ENCODE measurements at regions not wholly inside any gene's neighbourhood (a gene's known extent, or its start where the extent isn't known, plus 50 kb on each side); places are given as distances from the start of the nearest gene placed in this dataset.

GRCh38 chr12:24143928-24144327 is 194.5 kb upstream of the SOX5 start:
- Histone ChIP-seq H3K9ac (ENCODE audit: low read depth, low read length, poor library complexity) (no peak overlapping the region), H2BK12ac (ENCODE audit: low read length) (no peak overlapping the region), H3K4me3 (ENCODE audit: low read length in 2 of 2) (no peak overlapping the region), H2AK5ac (ENCODE audit: low read depth, low read length) (no peak overlapping the region), H3K18ac (ENCODE audit: low read length) (no peak overlapping the region), H3K36me3 (replicated peaks in 1 of 2; ENCODE audit: control insufficient read depth in 2 of 2, insufficient read depth in 2 of 2, low read length in 2 of 2) (no peaks in the 10 kb centered on the region), H4K8ac (ENCODE audit: low read depth, low read length) (no peak overlapping the region), H3K23ac (ENCODE audit: low read depth, low read length, poor library complexity) (no peak overlapping the region), H4K91ac (ENCODE audit: low read depth, low read length, poor library complexity) (no peak overlapping the region), H3K4me1 (ENCODE audit: control insufficient read depth in 2 of 2, insufficient read depth in 1 of 2, low read depth in 1 of 2, low read length in 2 of 2) (no peaks in the 10 kb centered on the region), H3K79me1 (ENCODE audit: low read depth, low read length) (no peaks in the 10 kb centered on the region), H2BK120ac (ENCODE audit: low read depth, low read length) (no peak overlapping the region), H3K27me3 (ENCODE audit: control insufficient read depth in 3 of 3, insufficient read depth in 3 of 3, low read depth in 1 of 3, low read length in 3 of 3) (no peaks in the 10 kb centered on the region), H2AFZ (ENCODE audit: low read length) (no peak overlapping the region), H3K4ac (ENCODE audit: low read length) (no peak overlapping the region), H3K14ac (ENCODE audit: low read length) (no peak overlapping the region), H3K9me3 (replicated peaks in 1 of 2; ENCODE audit: control insufficient read depth in 2 of 2, insufficient read depth in 1 of 2, low read depth in 1 of 2, low read length in 2 of 2) (peaks cover 3 to 21% of the 10 kb centered on the region in 2 donors), H2BK15ac (ENCODE audit: low read length) (no peak overlapping the region), H2BK5ac (ENCODE audit: low read length) (no peak overlapping the region), H3K4me2 (ENCODE audit: insufficient read depth, low read length, poor library complexity, severe bottlenecking) (no peak overlapping the region), H3K27ac (replicated peaks; ENCODE audit: low read length) (no peak overlapping the region)
- no peak for DNase-seq (ENCODE audit: low spot score)

GRCh38 chr12:24139035-24139434 is 189.6 kb upstream of the SOX5 start:
- Histone ChIP-seq H3K4me3 (ENCODE audit: low read length in 2 of 2) (no peak overlapping the region), H3K36me3 (replicated peaks in 1 of 2; ENCODE audit: control insufficient read depth in 2 of 2, insufficient read depth in 2 of 2, low read length in 2 of 2) (no peaks in the 10 kb centered on the region), H3K4me2 (ENCODE audit: insufficient read depth, low read length, poor library complexity, severe bottlenecking) (no peak overlapping the region), H3K79me1 (ENCODE audit: low read depth, low read length) (no peaks in the 10 kb centered on the region), H2BK15ac (ENCODE audit: low read length) (no peak overlapping the region), H2BK120ac (ENCODE audit: low read depth, low read length) (no peak overlapping the region), H3K27me3 (ENCODE audit: control insufficient read depth in 3 of 3, insufficient read depth in 3 of 3, low read depth in 1 of 3, low read length in 3 of 3) (no peaks in the 10 kb centered on the region), H2AK5ac (ENCODE audit: low read depth, low read length) (no peak overlapping the region), H4K8ac (ENCODE audit: low read depth, low read length) (no peak overlapping the region), H3K4ac (ENCODE audit: low read length) (no peak overlapping the region), H3K9ac (ENCODE audit: low read depth, low read length, poor library complexity) (no peak overlapping the region), H4K91ac (ENCODE audit: low read depth, low read length, poor library complexity) (no peak overlapping the region), H3K4me1 (ENCODE audit: control insufficient read depth in 2 of 2, insufficient read depth in 1 of 2, low read depth in 1 of 2, low read length in 2 of 2) (peaks cover 4 to 5% of the 10 kb centered on the region in 2 donors), H3K23ac (ENCODE audit: low read depth, low read length, poor library complexity) (no peak overlapping the region), H2BK12ac (ENCODE audit: low read length) (no peak overlapping the region), H2AFZ (ENCODE audit: low read length) (no peak overlapping the region), H3K14ac (ENCODE audit: low read length) (no peak overlapping the region), H3K27ac (replicated peaks; ENCODE audit: low read length) (no peak overlapping the region), H3K9me3 (replicated peaks in 1 of 2; ENCODE audit: control insufficient read depth in 2 of 2, insufficient read depth in 1 of 2, low read depth in 1 of 2, low read length in 2 of 2) (peaks cover 0 to 9% of the 10 kb centered on the region in 2 donors), H3K18ac (ENCODE audit: low read length) (no peak overlapping the region), H2BK5ac (ENCODE audit: low read length) (no peak overlapping the region)
- DNase-seq (ENCODE audit: low spot score), result no peak
- no CpG with 5 or more reads among the region's 9 CpGs for WGBS, 2 donors (ENCODE audit: extremely low coverage in 2 of 2, insufficient read length in 2 of 2, insufficient replicate concordance in 1 of 2)

- Histone ChIP-seq H3K4me2 (ENCODE audit: insufficient read depth, low read length, poor library complexity, severe bottlenecking) (no peak overlapping the region), H3K9me3 (replicated peaks in 1 of 2; ENCODE audit: control insufficient read depth in 2 of 2, insufficient read depth in 1 of 2, low read depth in 1 of 2, low read length in 2 of 2) (no peaks in the 10 kb centered on the region), H3K4ac (ENCODE audit: low read length) (no peak overlapping the region), H3K36me3 (replicated peaks in 1 of 2; ENCODE audit: control insufficient read depth in 2 of 2, insufficient read depth in 2 of 2, low read length in 2 of 2) (no peaks in the 10 kb centered on the region), H3K4me1 (ENCODE audit: control insufficient read depth in 2 of 2, insufficient read depth in 1 of 2, low read depth in 1 of 2, low read length in 2 of 2) (peaks cover 5 to 12% of the 10 kb centered on the region in 2 donors), H3K9ac (ENCODE audit: low read depth, low read length, poor library complexity) (no peak overlapping the region), H4K8ac (ENCODE audit: low read depth, low read length) (no peak overlapping the region), H2AFZ (ENCODE audit: low read length) (no peak overlapping the region), H3K18ac (ENCODE audit: low read length) (no peak overlapping the region), H2BK15ac (ENCODE audit: low read length) (no peak overlapping the region), H2BK5ac (ENCODE audit: low read length) (no peak overlapping the region), H3K27ac (replicated peaks; ENCODE audit: low read length) (no peak overlapping the region), H3K79me1 (ENCODE audit: low read depth, low read length) (no peaks in the 10 kb centered on the region), H3K14ac (ENCODE audit: low read length) (no peak overlapping the region), H2BK120ac (ENCODE audit: low read depth, low read length) (no peak overlapping the region), H3K4me3 (ENCODE audit: low read length in 2 of 2) (no peak overlapping the region), H2BK12ac (ENCODE audit: low read length) (no peak overlapping the region), H3K27me3 (ENCODE audit: control insufficient read depth in 3 of 3, insufficient read depth in 3 of 3, low read depth in 1 of 3, low read length in 3 of 3) (no peaks in the 10 kb centered on the region), H3K23ac (ENCODE audit: low read depth, low read length, poor library complexity) (no peak overlapping the region), H4K91ac (ENCODE audit: low read depth, low read length, poor library complexity) (no peak overlapping the region), H2AK5ac (ENCODE audit: low read depth, low read length) (no peak overlapping the region)
- DNase-seq (ENCODE audit: low spot score), result no peak
- no CpG with 5 or more reads among the region's 6 CpGs for WGBS, 2 donors (ENCODE audit: extremely low coverage in 2 of 2, insufficient read length in 2 of 2, insufficient replicate concordance in 1 of 2)
Measured at GRCh38 chr12:24138041-24138440, 188.6 kb upstream of the SOX5 start.

DNA sequence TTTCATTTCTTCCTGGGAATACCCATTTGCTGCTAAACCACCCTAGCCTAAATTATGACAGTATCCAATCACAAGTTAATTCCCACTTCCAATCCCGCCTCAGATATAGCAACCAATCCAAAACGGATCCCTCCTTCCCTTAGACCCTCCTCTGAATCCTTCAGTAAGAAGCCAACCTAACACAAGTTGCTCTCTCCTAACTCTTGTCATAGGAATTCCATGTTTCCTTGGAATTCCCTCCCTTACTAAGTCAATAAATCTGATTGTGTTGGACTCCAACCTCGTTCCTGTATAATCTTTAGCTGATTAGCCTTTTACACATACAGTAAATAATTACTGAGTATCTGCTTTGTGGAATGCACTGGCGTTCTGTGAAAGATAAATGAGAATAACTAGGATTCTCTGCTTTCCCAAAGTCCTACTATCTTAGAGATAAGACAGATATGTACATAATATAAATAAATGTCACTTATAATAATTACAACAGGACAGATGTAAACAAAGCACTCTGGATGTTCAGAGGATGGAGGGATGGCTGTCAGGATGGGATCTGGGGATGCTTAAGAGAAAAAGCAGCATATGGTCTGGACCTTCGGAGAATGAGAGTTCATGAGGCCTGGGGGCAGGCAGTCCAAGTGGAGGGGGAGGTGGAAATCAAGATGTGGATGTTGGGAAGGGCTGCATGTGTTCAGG is 185.8 kb upstream of the SOX5 start:
- H3K9me3 ChIP-seq (replicated peaks in 1 of 2; ENCODE audit: control insufficient read depth in 2 of 2, insufficient read depth in 1 of 2, low read depth in 1 of 2, low read length in 2 of 2), result no peaks in the 10 kb centered on the region

More for the DNA sequence above, 185.8 kb upstream of the SOX5 start:
- Histone ChIP-seq H4K8ac (ENCODE audit: low read depth, low read length) (no peak overlapping the region), H2BK5ac (ENCODE audit: low read length) (no peak overlapping the region), H2BK120ac (ENCODE audit: low read depth, low read length) (no peak overlapping the region), H2BK12ac (ENCODE audit: low read length) (no peak overlapping the region), H3K36me3 (replicated peaks in 1 of 2; ENCODE audit: control insufficient read depth in 2 of 2, insufficient read depth in 2 of 2, low read length in 2 of 2) (no peaks in the 10 kb centered on the region), H3K4me1 (ENCODE audit: control insufficient read depth in 2 of 2, insufficient read depth in 1 of 2, low read depth in 1 of 2, low read length in 2 of 2) (peaks cover 5 to 12% of the 10 kb centered on the region in 2 donors), H3K27ac (replicated peaks; ENCODE audit: low read length) (no peak overlapping the region), H3K79me1 (ENCODE audit: low read depth, low read length) (no peaks in the 10 kb centered on the region), H3K4me2 (ENCODE audit: insufficient read depth, low read length, poor library complexity, severe bottlenecking) (no peak overlapping the region), H3K18ac (ENCODE audit: low read length) (no peak overlapping the region), H3K9ac (ENCODE audit: low read depth, low read length, poor library complexity) (no peak overlapping the region), H2BK15ac (ENCODE audit: low read length) (no peak overlapping the region), H3K4me3 (ENCODE audit: low read length in 2 of 2) (no peak overlapping the region), H2AK5ac (ENCODE audit: low read depth, low read length) (no peak overlapping the region), H3K23ac (ENCODE audit: low read depth, low read length, poor library complexity) (no peak overlapping the region), H2AFZ (ENCODE audit: low read length) (no peak overlapping the region), H3K4ac (ENCODE audit: low read length) (no peak overlapping the region), H4K91ac (ENCODE audit: low read depth, low read length, poor library complexity) (no peak overlapping the region), H3K14ac (ENCODE audit: low read length) (no peak overlapping the region), H3K27me3 (ENCODE audit: control insufficient read depth in 3 of 3, insufficient read depth in 3 of 3, low read depth in 1 of 3, low read length in 3 of 3) (no peaks in the 10 kb centered on the region)
- no CpG with 5 or more reads among the region's 5 CpGs for WGBS, 2 donors (ENCODE audit: extremely low coverage in 2 of 2, insufficient read length in 2 of 2, insufficient replicate concordance in 1 of 2)
- DNase-seq (ENCODE audit: low spot score), result no peak
